ENCODE measurements at regions not wholly inside any gene's neighbourhood (a gene's known extent, or its start where the extent isn't known, plus 50 kb on each side); places are given as distances from the start of the nearest gene placed in this dataset.
"Not testable (repeated sequence)": the region's sequence is repeated elsewhere in the genome, so short reads cannot be mapped to it uniquely, and the experiment has no call there.

DNA sequence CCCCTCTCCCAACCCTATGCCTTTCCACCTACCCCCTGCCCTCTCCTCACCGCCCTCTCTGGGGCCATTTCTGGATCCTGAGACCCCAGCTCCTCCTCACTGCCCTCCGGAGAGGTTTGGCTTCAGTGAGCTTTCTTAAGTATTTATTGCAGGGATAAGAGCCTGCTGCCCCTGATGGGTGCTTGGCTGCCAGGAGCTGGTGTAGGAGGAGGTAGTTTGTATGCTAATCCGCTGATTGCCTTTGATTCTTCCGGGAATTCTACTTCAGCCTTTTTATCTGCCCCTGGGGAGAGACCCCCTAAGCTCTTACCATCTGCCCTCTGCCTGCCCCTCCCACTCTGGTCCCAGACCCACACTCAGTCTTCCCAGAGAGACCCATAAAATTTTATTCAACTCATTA lies 263.5 kb upstream of the PODXL start:
- no peak overlapping the region for H3K4me2 ChIP-seq
- no peaks in the 10 kb centered on the region for H3K9me3 ChIP-seq
- H3K27ac ChIP-seq: no peak overlapping the region
- no peak overlapping the region for H3K9ac ChIP-seq
- H3K27me3 ChIP-seq: no peaks in the 10 kb centered on the region
- H3K4me1 ChIP-seq: no peaks in the 10 kb centered on the region
- H3K36me3 ChIP-seq: no peaks in the 10 kb centered on the region
- no peaks in the 10 kb centered on the region for H4K20me1 ChIP-seq
- no peak for TF ChIP-seq Cebpa-rat (IDR thresholded peaks at IDR 0.05)
- H3K4me3 ChIP-seq: no peak overlapping the region

DNA sequence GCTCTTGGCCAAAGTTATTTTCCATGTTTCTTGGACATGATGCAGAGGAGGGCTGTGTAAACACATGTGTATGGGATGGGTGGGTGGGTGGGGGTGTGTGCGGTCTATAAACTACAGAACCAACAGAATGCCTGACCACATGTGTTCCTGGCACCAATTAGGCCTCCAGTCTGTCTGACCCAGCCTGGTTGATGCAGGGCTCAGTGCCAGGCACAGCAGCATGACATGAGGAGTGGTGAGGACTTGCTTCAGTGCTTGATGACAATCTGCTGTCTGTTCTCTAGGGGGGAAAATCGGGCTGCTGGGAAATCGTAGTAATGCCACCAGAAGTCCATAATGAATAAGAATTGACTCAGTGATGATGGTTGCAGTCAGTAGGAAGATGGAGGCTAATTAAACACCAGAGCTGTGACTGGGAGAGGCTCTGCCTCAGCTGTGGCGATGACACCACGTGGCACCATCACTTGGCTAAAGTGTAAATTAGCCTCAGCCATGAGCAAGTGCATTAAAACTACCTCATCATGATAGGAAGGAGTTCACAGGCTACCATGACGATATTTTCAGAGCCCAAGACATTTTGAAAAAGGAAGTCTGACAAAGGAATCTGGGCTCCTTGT lies 260.1 kb upstream of the PODXL start:
- no peak overlapping the region for H3K9ac ChIP-seq
- no peaks in the 10 kb centered on the region for H3K4me1 ChIP-seq
- no peak for TF ChIP-seq Cebpa-rat (IDR thresholded peaks at IDR 0.05)
- no peaks in the 10 kb centered on the region for H4K20me1 ChIP-seq
- H3K9me3 ChIP-seq: no peaks in the 10 kb centered on the region
- no peak overlapping the region for H3K27ac ChIP-seq
- no peaks in the 10 kb centered on the region for H3K27me3 ChIP-seq
- H3K4me3 ChIP-seq: no peak overlapping the region
- H3K4me2 ChIP-seq: no peak overlapping the region
- no peaks in the 10 kb centered on the region for H3K36me3 ChIP-seq

DNA sequence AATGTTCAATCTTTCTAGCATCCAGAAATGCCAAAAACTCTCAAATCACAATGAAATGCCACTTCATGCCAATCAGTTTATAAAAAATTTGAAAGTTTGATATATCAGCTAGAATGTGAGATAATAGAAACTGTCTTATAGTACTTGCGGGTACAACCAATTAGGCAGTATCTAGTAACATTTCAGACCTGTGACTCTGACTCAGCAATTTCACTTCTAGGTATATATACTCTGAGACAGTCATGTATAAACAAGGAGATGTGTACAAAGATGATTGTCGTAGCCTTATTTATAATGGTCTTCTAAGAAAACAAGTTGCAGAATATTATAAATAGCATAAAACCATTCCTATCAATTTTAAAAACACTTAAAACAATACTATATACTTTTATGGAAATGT lies 252.3 kb upstream of the PODXL start:
- Histone ChIP-seq H3K36me3 (no peaks in the 10 kb centered on the region), H3K4me3 (no peak overlapping the region)
- TF ChIP-seq Cebpa-rat (IDR thresholded peaks at IDR 0.05): no peak

DNA sequence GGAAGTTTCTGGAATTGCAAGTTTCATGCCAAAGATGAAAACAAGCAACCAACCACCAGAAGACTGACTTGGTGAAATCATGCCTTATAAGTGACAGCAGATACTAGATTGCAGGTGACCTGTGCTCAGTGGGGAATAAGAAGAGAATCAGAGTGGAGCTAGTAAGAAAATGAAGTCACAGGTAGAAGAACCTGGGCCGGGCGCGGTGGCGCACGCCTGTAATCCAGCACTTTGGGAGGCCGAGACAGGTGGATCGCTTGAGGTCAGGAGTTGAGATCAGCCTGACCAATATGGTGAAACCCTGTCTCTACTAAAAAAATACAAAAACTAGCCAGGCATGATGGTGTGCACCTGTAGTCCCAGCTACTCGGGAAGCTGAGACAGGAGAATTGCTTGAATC lies 251.7 kb upstream of the PODXL start:
- not testable (repeated sequence) for H3K27ac ChIP-seq, H3K9ac ChIP-seq, H3K9me3 ChIP-seq, H3K4me3 ChIP-seq, H3K27me3 ChIP-seq, H4K20me1 ChIP-seq, H3K4me2 ChIP-seq, H3K36me3 ChIP-seq, H3K4me1 ChIP-seq

More for the DNA sequence above, 252.3 kb upstream of the PODXL start:
- Histone ChIP-seq H3K9me3 (no peaks in the 10 kb centered on the region), H4K20me1 (no peaks in the 10 kb centered on the region), H3K27me3 (no peaks in the 10 kb centered on the region), H3K27ac (no peak overlapping the region), H3K4me2 (no peak overlapping the region), H3K9ac (no peak overlapping the region), H3K4me1 (no peaks in the 10 kb centered on the region)

DNA sequence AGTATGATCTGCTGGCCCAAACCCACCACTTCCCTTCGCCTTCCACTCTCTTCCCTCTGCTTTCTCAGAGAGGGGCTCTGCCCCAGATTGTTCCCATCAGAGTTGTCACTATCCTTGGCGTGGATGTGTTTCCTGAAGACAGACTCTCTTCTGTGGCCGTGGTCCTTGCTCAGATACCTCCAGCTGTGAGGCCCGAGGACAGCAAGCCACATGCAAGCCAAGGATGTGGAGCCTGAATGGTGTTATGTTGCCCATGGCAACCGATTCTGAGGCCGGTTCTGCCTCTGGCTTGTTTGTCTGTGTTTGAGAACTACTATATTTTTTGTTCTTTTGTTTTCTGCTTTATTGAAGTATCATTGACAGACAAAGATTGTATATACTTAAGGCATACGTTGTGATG lies 247.4 kb upstream of the PODXL start:
- H3K4me1 ChIP-seq: no peaks in the 10 kb centered on the region
- no peaks in the 10 kb centered on the region for H4K20me1 ChIP-seq
- no peak overlapping the region for H3K27ac ChIP-seq
- H3K27me3 ChIP-seq: no peaks in the 10 kb centered on the region
- no peak for TF ChIP-seq Cebpa-rat (IDR thresholded peaks at IDR 0.05)
- H3K4me2 ChIP-seq: no peak overlapping the region
- H3K36me3 ChIP-seq: no peaks in the 10 kb centered on the region
- no peak overlapping the region for H3K9ac ChIP-seq
- H3K4me3 ChIP-seq: no peak overlapping the region
- H3K9me3 ChIP-seq: no peaks in the 10 kb centered on the region

DNA sequence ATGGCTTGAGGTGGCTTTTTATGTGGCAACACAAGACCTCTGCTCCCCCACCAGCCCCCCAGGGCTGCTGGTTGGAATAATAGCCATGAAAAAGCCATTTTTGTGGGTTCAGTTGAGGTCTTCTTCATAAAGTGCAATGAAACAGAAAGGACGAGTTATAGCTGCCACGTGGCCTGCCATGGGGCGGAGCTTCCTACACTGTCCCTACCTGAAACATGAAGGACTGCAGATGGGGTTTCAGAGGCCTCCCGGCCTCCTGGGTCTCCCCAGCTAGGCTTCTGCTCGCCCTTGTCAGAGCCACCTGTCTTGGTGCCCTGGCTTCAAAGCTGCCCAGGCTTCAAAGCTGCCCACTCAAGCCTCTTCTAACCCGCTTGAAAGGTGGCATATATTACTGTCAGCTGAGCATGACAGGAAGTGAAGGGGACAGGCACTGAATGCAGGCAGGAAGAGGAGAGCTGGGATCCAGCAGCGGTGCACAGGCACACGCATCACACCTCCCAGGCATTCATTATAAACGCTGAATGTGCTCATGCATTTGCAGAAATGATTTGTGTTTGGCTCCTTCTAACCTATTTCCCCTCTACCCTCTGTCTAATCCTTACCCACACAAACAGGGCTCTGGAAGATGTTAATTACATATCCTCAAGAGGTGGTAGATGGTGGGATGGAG lies 245.9 kb upstream of the PODXL start:
- H4K20me1 ChIP-seq: no peaks in the 10 kb centered on the region
- no peak for TF ChIP-seq Cebpa-rat (IDR thresholded peaks at IDR 0.05)
- no peaks in the 10 kb centered on the region for H3K4me1 ChIP-seq
- H3K9me3 ChIP-seq: no peaks in the 10 kb centered on the region
- H3K27ac ChIP-seq: no peak overlapping the region
- no peak overlapping the region for H3K4me3 ChIP-seq
- no peak overlapping the region for H3K4me2 ChIP-seq
- H3K36me3 ChIP-seq: no peaks in the 10 kb centered on the region
- H3K9ac ChIP-seq: no peak overlapping the region
- no peaks in the 10 kb centered on the region for H3K27me3 ChIP-seq

DNA sequence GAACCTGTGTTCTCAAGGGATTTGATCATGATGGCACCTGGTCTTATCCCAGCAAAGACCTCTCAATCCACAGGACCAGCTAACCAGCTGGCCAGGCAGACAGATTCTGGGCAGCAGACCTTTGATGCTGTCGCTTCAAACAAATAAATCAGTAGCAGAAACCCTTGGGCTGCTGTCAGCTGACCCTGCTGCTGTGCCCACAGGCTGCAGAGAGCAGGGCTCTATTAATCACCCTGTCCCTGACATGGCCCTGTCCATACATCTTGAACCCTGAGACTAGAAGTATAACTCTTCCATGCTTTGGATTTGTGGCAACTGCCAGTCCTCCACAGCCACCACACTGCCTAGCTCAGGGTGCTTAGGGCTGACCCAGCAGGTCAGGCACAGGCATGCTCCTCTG lies 244.1 kb upstream of the PODXL start:
- Histone ChIP-seq H3K27ac (no peak overlapping the region), H3K9me3 (no peaks in the 10 kb centered on the region), H3K27me3 (no peaks in the 10 kb centered on the region), H4K20me1 (no peaks in the 10 kb centered on the region), H3K4me3 (no peak overlapping the region), H3K4me1 (no peaks in the 10 kb centered on the region), H3K36me3 (no peaks in the 10 kb centered on the region), H3K9ac (no peak overlapping the region), H3K4me2 (no peak overlapping the region)
- no peak for TF ChIP-seq Cebpa-rat (IDR thresholded peaks at IDR 0.05)

DNA sequence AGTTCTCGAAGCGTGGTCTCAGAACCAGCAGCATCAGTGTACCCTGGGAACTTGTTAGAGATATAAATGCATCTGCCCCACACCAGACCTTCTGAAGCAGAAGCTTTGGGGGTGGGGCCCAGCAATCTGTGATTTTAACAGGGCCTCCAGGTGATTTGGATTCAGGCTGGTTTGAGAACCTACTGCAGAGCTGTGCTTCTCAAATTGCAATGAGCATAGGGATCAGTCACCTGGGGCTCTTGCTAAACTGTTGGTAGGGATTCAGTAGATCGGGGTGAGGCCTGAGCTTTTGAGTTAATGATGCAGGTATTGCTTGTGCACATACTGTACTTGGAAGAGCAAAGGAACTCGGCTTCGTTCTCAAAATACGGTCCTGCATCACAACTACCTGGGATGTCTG lies 243.6 kb upstream of the PODXL start:
- H3K27me3 ChIP-seq: no peaks in the 10 kb centered on the region
- no peak overlapping the region for H3K4me2 ChIP-seq
- H4K20me1 ChIP-seq: no peaks in the 10 kb centered on the region
- no peaks in the 10 kb centered on the region for H3K4me1 ChIP-seq
- H3K4me3 ChIP-seq: no peak overlapping the region
- no peak overlapping the region for H3K9ac ChIP-seq
- no peaks in the 10 kb centered on the region for H3K36me3 ChIP-seq
- no peak for TF ChIP-seq Cebpa-rat (IDR thresholded peaks at IDR 0.05)
- no peaks in the 10 kb centered on the region for H3K9me3 ChIP-seq
- no peak overlapping the region for H3K27ac ChIP-seq

DNA sequence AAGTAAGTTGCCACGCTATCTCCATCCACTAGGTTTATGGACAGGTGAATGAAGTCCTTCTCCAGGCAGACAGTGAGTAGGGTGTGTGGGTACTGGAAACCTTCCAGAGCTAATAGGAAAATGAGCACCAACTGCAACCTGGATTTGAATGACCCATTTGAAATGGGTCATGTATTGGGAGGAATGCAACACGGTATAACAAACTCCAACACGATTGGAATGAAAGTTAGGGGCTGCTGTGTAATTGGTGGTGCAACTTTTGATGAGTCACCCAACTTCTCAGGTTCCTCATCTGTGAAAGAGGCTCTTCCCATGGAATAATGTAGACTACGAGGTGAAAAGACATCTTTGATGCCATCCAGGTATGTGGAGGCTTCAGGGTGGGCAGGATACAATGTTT lies 241.4 kb upstream of the PODXL start:
- Histone ChIP-seq H3K9me3 (no peaks in the 10 kb centered on the region), H3K36me3 (no peaks in the 10 kb centered on the region), H3K9ac (no peak overlapping the region), H3K27ac (no peak overlapping the region), H3K4me3 (no peak overlapping the region), H3K4me1 (no peaks in the 10 kb centered on the region), H3K27me3 (no peaks in the 10 kb centered on the region), H4K20me1 (no peaks in the 10 kb centered on the region), H3K4me2 (no peak overlapping the region)
- no peak for TF ChIP-seq Cebpa-rat (IDR thresholded peaks at IDR 0.05)

DNA sequence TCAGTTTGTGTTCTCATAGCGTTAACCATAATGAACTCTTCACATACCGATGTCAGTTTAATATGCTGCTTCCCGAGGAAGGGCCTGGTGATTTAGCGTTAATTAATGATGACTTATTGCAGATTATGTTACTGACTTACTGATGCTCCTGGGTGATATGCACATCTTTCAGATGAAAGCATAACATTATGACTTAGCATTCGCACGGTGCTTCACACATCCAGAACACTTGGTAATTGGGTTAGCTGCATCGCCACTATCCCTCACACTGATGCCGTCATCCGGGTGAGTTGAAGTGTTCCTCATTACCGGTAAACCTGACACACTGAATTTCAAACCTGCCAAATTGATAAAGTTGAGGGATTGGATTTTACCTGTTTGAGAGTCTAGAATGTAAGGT lies 239.0 kb upstream of the PODXL start:
- no peaks in the 10 kb centered on the region for H3K9me3 ChIP-seq
- no peak for TF ChIP-seq Cebpa-rat (IDR thresholded peaks at IDR 0.05)
- no peaks in the 10 kb centered on the region for H4K20me1 ChIP-seq
- no peak overlapping the region for H3K9ac ChIP-seq
- H3K27me3 ChIP-seq: no peaks in the 10 kb centered on the region
- no peak overlapping the region for H3K4me3 ChIP-seq
- no peak overlapping the region for H3K27ac ChIP-seq
- no peak overlapping the region for H3K4me2 ChIP-seq
- H3K36me3 ChIP-seq: no peaks in the 10 kb centered on the region
- H3K4me1 ChIP-seq: no peaks in the 10 kb centered on the region

DNA sequence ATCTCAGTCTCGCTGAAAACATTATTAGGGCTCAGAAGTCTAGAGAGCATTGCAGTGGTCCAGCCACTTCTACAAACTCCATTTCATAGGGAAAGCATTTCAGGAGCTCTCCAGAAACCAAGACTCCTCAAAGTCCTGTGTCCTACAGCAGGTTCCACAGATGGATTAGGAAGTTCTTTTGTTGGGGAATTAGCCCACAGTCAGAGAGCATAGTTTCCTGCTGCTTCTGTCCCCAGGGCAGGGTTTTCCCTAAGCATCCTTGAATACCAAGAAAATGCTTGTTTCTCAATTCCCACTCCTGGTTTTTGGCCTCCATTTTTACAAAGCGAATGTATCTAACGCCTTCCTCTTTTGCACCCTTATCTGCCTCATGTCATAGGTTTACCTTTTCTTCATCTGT lies 235.9 kb upstream of the PODXL start:
- H3K4me2 ChIP-seq: no peak overlapping the region
- H3K4me1 ChIP-seq: no peaks in the 10 kb centered on the region
- no peaks in the 10 kb centered on the region for H3K36me3 ChIP-seq
- H3K9me3 ChIP-seq: no peaks in the 10 kb centered on the region
- no peak overlapping the region for H3K9ac ChIP-seq
- no peaks in the 10 kb centered on the region for H4K20me1 ChIP-seq
- H3K27me3 ChIP-seq: no peaks in the 10 kb centered on the region
- H3K27ac ChIP-seq: no peak overlapping the region
- no peak overlapping the region for H3K4me3 ChIP-seq
- TF ChIP-seq Cebpa-rat (IDR thresholded peaks at IDR 0.05): no peak

Measured in BLaER1 (cell line).